Adrenal gland (tissue), 5 donors: ENCODE measurements at regions not wholly inside any gene's neighbourhood (a gene's known extent, or its start where the extent isn't known, plus 50 kb on each side); places are given as distances from the start of the nearest gene placed in this dataset.

ENCODE experiments used
- POLR2A ChIP-seq, 2 donors: fragments of 450-650 bp; IDR thresholded peaks; one replicate each; pipeline ENCODE4 v1.6.1; 2017; ENCODE audit warnings: antibody characterized with exemption in 2 of 2, mild to moderate bottlenecking in 2 of 2, moderate library complexity in 1 of 2
- TF ChIP-seq, protein P1 (sequence below), 6 experiments: fragments of 450-650 bp in 4 of 6; fragments of 200-600 bp in 2 of 6; sonication (generic) in 1 of 6; IDR thresholded peaks; 1 replicate in 5 of 6; 2 replicates in 1 of 6; pipeline versions ENCODE4 v1.5.1 to v1.8.0; 2016 to 2021; ENCODE audit warnings: antibody characterized with exemption in 6 of 6, mild to moderate bottlenecking in 2 of 6, moderate library complexity in 1 of 6
- donor health status: DM: no; HTN: no; CAD: no.

DNA sequence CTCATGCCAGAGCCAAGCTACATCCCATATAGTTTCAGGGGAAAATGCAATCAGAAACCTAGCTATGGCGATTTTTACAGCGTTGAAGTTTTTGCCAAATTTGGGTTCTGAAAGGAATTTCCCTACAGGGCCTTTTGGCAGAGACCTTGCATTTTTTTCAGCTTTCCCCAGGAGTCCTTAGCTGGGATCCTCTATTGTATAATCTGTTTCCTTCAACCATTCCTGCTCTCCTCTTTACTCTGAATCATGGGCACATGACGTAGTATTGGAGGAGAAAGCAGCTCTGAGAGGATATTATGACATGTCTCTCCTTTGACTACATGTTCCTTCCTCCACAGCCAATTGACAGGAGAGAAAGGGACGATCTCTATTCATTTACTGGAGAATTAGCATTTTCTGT lies 118.5 kb upstream of the ERCC6L2 start:
- TF ChIP-seq, protein P1, sequence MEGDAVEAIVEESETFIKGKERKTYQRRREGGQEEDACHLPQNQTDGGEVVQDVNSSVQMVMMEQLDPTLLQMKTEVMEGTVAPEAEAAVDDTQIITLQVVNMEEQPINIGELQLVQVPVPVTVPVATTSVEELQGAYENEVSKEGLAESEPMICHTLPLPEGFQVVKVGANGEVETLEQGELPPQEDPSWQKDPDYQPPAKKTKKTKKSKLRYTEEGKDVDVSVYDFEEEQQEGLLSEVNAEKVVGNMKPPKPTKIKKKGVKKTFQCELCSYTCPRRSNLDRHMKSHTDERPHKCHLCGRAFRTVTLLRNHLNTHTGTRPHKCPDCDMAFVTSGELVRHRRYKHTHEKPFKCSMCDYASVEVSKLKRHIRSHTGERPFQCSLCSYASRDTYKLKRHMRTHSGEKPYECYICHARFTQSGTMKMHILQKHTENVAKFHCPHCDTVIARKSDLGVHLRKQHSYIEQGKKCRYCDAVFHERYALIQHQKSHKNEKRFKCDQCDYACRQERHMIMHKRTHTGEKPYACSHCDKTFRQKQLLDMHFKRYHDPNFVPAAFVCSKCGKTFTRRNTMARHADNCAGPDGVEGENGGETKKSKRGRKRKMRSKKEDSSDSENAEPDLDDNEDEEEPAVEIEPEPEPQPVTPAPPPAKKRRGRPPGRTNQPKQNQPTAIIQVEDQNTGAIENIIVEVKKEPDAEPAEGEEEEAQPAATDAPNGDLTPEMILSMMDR (IDR thresholded peaks at IDR 0.05) = no peak
- TF ChIP-seq POLR2A (IDR thresholded peaks at IDR 0.05) = no peak
